GM19025 (cell line): ENCODE measurements at regions not wholly inside any gene's neighbourhood (a gene's known extent, or its start where the extent isn't known, plus 50 kb on each side); places are given as distances from the start of the nearest gene placed in this dataset.

Experiments used
- ATAC-seq: cut with Tn5 transposase; IDR thresholded peaks from one replicate; pipeline ENCODE4 v1.9.1; 2021; ENCODE audit warnings: mild to moderate bottlenecking, low read depth, moderate library complexity; ENCODE audit not compliant: unreplicated experiment

DNA sequence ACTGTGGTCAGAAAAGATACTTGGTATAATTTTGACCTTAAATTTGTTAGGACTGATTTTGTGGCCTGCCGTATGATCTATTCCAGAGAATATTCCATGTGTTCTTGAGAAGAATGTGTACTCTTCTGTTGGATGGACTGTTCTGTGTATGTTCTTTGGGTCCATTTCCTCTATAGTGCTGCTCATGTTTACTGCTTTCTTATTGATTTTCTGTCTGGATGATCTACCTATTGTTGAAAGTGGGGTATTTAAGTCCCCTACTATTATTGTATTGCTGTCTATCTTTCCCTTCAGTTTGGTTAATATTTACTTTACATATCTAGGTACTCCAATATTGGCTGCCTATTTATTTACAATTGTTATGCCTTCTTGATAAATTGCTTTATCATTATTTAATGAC is 298.4 kb downstream of the BCKDHB start:
- no peak for ATAC-seq

- ATAC-seq: no peak
Measured at GRCh38 chr6:80403365-80403764, 296.9 kb downstream of the BCKDHB start.

- ATAC-seq: no peak
Measured at GRCh38 chr6:80402266-80402665, 295.8 kb downstream of the BCKDHB start.
